B cell (primary cell): ENCODE measurements at regions not wholly inside any gene's neighbourhood (a gene's known extent, or its start where the extent isn't known, plus 50 kb on each side); places are given as distances from the start of the nearest gene placed in this dataset.

ENCODE experiments used
- EZH2 ChIP-seq: IDR thresholded peaks from 2 replicates; pipeline ENCODE4 v1.6.1; 2012; ENCODE audit warnings: borderline replicate concordance, low read depth, mild to moderate bottlenecking, moderate library complexity, low read length; ENCODE audit not compliant: insufficient read depth, poor library complexity, severe bottlenecking
- TF ChIP-seq, protein P1 (sequence below): fragments of 200-600 bp; IDR thresholded peaks from one replicate; pipeline ENCODE4 v1.8.0; 2022; ENCODE audit warnings: antibody characterized with exemption, mild to moderate bottlenecking

DNA sequence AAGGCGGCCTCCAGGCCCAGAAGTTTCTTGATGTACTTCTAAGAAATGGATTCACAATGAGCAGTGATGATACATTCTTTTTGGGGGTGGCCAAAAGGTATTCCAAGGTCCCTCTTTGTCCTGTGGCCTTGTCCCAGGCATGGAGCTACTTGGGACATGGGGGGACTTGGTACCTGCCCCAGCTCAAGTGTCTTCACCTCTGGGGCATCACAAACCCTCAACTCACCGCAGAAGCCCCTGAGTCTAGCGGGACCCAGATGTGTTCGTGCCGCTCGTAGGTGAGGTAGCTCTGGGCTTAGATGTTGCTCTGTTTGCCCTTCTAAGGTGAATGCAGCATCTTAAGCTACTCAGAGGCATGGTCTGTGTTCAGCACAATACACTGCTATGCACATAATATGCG, 338.0 kb upstream of the IRX4 start:
- TF ChIP-seq, protein P1, sequence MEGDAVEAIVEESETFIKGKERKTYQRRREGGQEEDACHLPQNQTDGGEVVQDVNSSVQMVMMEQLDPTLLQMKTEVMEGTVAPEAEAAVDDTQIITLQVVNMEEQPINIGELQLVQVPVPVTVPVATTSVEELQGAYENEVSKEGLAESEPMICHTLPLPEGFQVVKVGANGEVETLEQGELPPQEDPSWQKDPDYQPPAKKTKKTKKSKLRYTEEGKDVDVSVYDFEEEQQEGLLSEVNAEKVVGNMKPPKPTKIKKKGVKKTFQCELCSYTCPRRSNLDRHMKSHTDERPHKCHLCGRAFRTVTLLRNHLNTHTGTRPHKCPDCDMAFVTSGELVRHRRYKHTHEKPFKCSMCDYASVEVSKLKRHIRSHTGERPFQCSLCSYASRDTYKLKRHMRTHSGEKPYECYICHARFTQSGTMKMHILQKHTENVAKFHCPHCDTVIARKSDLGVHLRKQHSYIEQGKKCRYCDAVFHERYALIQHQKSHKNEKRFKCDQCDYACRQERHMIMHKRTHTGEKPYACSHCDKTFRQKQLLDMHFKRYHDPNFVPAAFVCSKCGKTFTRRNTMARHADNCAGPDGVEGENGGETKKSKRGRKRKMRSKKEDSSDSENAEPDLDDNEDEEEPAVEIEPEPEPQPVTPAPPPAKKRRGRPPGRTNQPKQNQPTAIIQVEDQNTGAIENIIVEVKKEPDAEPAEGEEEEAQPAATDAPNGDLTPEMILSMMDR, result no peak
- TF ChIP-seq EZH2, result no peak
